ENCODE measurements at regions not wholly inside any gene's neighbourhood (a gene's known extent, or its start where the extent isn't known, plus 50 kb on each side); places are given as distances from the start of the nearest gene placed in this dataset.

DNA sequence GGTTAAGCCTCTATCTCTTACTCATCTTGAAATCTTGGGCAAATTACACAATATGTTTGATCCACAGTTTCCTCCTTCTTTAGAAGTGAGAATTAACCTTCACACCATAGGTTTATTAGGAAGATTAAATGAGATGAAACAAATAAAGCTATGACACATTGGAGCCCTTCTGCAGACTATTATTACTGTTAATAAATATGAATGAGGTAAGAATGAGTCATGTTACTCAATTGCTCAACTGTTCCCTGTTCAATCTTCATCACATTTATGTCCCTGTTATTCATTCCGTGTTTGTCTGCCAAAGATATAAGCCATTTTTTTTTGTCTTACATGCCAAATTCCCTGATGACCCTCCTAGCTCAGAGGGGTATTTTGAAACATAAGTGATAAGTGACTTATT is 52.1 kb upstream of the PAPPA start:
- no peak overlapping the region for H2BK12ac ChIP-seq (ENCODE audit: insufficient read length, low read depth, low read length)
- no peak overlapping the region for H2BK15ac ChIP-seq (ENCODE audit: low read depth, low read length)
- H3K4ac ChIP-seq (ENCODE audit: low read depth, low read length), result no peak overlapping the region
- no peaks in the 10 kb centered on the region for H4K20me1 ChIP-seq (ENCODE audit: control insufficient read depth, insufficient read depth, insufficient read length)
- no peak overlapping the region for H4K8ac ChIP-seq (replicated peaks; ENCODE audit: insufficient read length, low read depth, low read length)
- no peak overlapping the region for H4K91ac ChIP-seq (ENCODE audit: insufficient read length, low read depth, low read length)
- Mint-ChIP-seq H3K27ac (no peak overlapping the region), H3K4me1 (peaks cover 8 to 9% of the 10 kb centered on the region in 2 experiments), H3K36me3 (ENCODE audit: insufficient read depth in 1 of 3, low read depth in 3 of 3) (no peaks in the 10 kb centered on the region), H3K9me3 (no peaks in the 10 kb centered on the region), H3K27me3 (ENCODE audit: low read depth) (no peaks in the 10 kb centered on the region; the same call in 1 of the 2 replicates), H3K4me3 (no peak overlapping the region)
- no peaks in the 10 kb centered on the region for H3K23me2 ChIP-seq (ENCODE audit: insufficient read length, low read depth, low read length, poor library complexity, severe bottlenecking)
- no peaks in the 10 kb centered on the region; the same call in 1 of the 2 replicates for H3K4me1 ChIP-seq (ENCODE audit: insufficient read depth, low read length)
- no peak overlapping the region for H3K27ac ChIP-seq (ENCODE audit: insufficient read length, low read depth, low read length)
- H3T11ph ChIP-seq (ENCODE audit: low read length), result no peak overlapping the region
- TF ChIP-seq, protein P1, sequence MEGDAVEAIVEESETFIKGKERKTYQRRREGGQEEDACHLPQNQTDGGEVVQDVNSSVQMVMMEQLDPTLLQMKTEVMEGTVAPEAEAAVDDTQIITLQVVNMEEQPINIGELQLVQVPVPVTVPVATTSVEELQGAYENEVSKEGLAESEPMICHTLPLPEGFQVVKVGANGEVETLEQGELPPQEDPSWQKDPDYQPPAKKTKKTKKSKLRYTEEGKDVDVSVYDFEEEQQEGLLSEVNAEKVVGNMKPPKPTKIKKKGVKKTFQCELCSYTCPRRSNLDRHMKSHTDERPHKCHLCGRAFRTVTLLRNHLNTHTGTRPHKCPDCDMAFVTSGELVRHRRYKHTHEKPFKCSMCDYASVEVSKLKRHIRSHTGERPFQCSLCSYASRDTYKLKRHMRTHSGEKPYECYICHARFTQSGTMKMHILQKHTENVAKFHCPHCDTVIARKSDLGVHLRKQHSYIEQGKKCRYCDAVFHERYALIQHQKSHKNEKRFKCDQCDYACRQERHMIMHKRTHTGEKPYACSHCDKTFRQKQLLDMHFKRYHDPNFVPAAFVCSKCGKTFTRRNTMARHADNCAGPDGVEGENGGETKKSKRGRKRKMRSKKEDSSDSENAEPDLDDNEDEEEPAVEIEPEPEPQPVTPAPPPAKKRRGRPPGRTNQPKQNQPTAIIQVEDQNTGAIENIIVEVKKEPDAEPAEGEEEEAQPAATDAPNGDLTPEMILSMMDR (conservative IDR thresholded peaks at IDR 0.05), result no peak
- no peaks in the 10 kb centered on the region for H3K79me2 ChIP-seq (ENCODE audit: insufficient read depth, low read length)
- H3K27me3 ChIP-seq (ENCODE audit: insufficient read depth, low read length), result no peaks in the 10 kb centered on the region
- no peak overlapping the region for H2AFZ ChIP-seq (ENCODE audit: low read length)
- H4K5ac ChIP-seq (ENCODE audit: insufficient read length, low read depth, low read length), result no peak overlapping the region
- no peak overlapping the region for H3K23ac ChIP-seq (ENCODE audit: insufficient read length, low read depth, low read length)
- no peak overlapping the region for H3K18ac ChIP-seq (ENCODE audit: insufficient read length, low read depth, low read length)
- no peak overlapping the region for H3K4me2 ChIP-seq (ENCODE audit: insufficient read depth, insufficient read length, low read length)
- H2AK5ac ChIP-seq (ENCODE audit: insufficient read length, low read length), result no peak overlapping the region
- H3K9me3 ChIP-seq (ENCODE audit: control insufficient read depth, low read depth, low read length), result no peaks in the 10 kb centered on the region
- DNase-seq, result no peak
- no peak overlapping the region for H2BK120ac ChIP-seq (ENCODE audit: low read depth, low read length, poor library complexity, severe bottlenecking)
- WGBS (ENCODE audit: extremely low coverage, insufficient read length, low lambda C conversion rate), result no CpG with 5 or more reads among the region's 1 CpG
- no peak overlapping the region for H2BK20ac ChIP-seq (ENCODE audit: low read depth, low read length, poor library complexity, severe bottlenecking)
- no peaks in the 10 kb centered on the region for H3K79me1 ChIP-seq (ENCODE audit: insufficient read depth, low read depth, low read length, poor library complexity, severe bottlenecking)
- H3K9ac ChIP-seq (ENCODE audit: extremely low read depth, insufficient read length, low read length), result no peak overlapping the region
- no peak overlapping the region for H3K14ac ChIP-seq (ENCODE audit: insufficient read depth, low read length)
- H2BK5ac ChIP-seq (ENCODE audit: insufficient read length, low read length), result no peak overlapping the region
- H3K56ac ChIP-seq (ENCODE audit: insufficient read length, low read depth, low read length), result no peak overlapping the region
